ENCODE measurements at regions not wholly inside any gene's neighbourhood (a gene's known extent, or its start where the extent isn't known, plus 50 kb on each side); places are given as distances from the start of the nearest gene placed in this dataset.

DNA sequence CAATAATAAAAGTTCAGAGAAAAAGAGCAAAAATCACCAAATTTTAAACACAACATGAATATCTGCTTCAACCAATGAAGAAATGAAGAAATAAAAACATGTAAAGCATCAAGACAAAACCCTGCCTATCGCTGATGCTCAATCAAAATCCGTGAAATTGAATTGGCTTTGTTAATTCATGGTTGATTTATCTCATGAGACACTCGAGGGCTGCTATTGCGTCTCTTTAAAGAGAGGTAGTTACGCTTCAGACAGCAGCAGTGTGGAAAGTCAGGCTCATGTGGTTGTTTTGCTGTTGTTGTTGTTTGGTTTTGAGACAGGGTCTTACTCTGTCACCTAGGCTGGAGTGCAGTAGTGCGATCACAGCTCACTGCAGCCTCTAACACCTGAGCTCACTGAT is 65.5 kb upstream of the RGS7 start:
- Histone ChIP-seq H2BK15ac (ENCODE audit: low read depth, low read length) (no peak overlapping the region), H3K4me1 (ENCODE audit: control insufficient read depth, insufficient read depth, low read length) (peaks cover 3% of the 10 kb centered on the region; the same call in 1 of the 2 replicates), H4K20me1 (ENCODE audit: insufficient read depth, low read length) (no peaks in the 10 kb centered on the region), H2AK9ac (replicated peaks; ENCODE audit: low read depth, low read length, poor library complexity) (no peak overlapping the region), H3K9me3 (ENCODE audit: control insufficient read depth, insufficient read depth, low read length) (no peaks in the 10 kb centered on the region), H4K91ac (ENCODE audit: insufficient read depth, low read depth, low read length) (peak overlapping the region; percentile 68; the same call in 1 of the 2 replicates), H3K27me3 (ENCODE audit: control insufficient read depth, insufficient read depth, low read length) (no peaks in the 10 kb centered on the region), H3K4me2 (ENCODE audit: low read depth, low read length) (no peak overlapping the region), H3K4me3 (ENCODE audit: insufficient read depth, low read depth, low read length) (no peak overlapping the region), H2BK20ac (ENCODE audit: low read depth, low read length) (no peak overlapping the region), H3K56ac (ENCODE audit: extremely low read depth, insufficient read depth, low read length) (no peak overlapping the region), H3K14ac (replicated peaks; ENCODE audit: low read depth, low read length) (no peak overlapping the region), H4K8ac (ENCODE audit: low read depth in 2 of 2, low read length in 2 of 2) (no peak overlapping the region), H3K4ac (ENCODE audit: low read depth, low read length) (peak overlapping the region; percentile 74; the same call in 1 of the 2 replicates), H3K9me1 (ENCODE audit: insufficient read depth, low read length) (no peaks in the 10 kb centered on the region), H2BK5ac (ENCODE audit: low read depth, low read length, poor library complexity, severe bottlenecking) (peak overlapping the region; percentile 15), H3K23ac (ENCODE audit: low read depth, low read length) (no peak overlapping the region), H2AFZ (replicated peaks; ENCODE audit: low read length, poor library complexity) (no peak overlapping the region), H3K79me1 (ENCODE audit: low read depth in 1 of 2, low read length in 2 of 2) (no peaks in the 10 kb centered on the region; a peak in 1 of 4 replicates), H3K18ac (ENCODE audit: low read depth, low read length) (no peak overlapping the region), H2AK5ac (ENCODE audit: low read depth, low read length) (no peak overlapping the region), H2BK120ac (ENCODE audit: low read depth, low read length) (peak overlapping the region; percentile 58; the same call in 1 of the 2 replicates), H3K27ac (ENCODE audit: insufficient read depth, low read length) (no peak overlapping the region), H3K9ac (ENCODE audit: low read depth, low read length) (no peak overlapping the region), H4K5ac (ENCODE audit: low read depth, low read length) (no peak overlapping the region), H3K36me3 (ENCODE audit: control insufficient read depth, insufficient read depth, low read length) (no peaks in the 10 kb centered on the region)
- TF ChIP-seq CEBPB (IDR thresholded peaks at IDR 0.05; ENCODE audit: low read depth, low read length) (no peak), SMC3 (IDR thresholded peaks at IDR 0.05; ENCODE audit: low read depth, low read length) (no peak), MXI1 (IDR thresholded peaks at IDR 0.05; ENCODE audit: borderline replicate concordance, low read depth, low read length) (no peak)
- intact Hi-C loops (cut with micrococcal nuclease): no loop called here
- BruUV-seq (replicated peaks): no TSS peak
- ChIA-PET POLR2A (ENCODE audit: unreplicated experiment) (no interaction called here), CTCF (interaction anchor here (0.6 kb wide), 1 partner anchor 364 kb away, joined by 3 read pairs; no protein-coding TSS in a partner anchor)
- in situ Hi-C loops (cut with MboI; ENCODE audit: low sequenced_read_pairs): no loop called here
- 100% methylated on average over 2 of the region's 6 CpGs; no CpG with 5 or more reads in 1 of the 2 experiments for WGBS, 2 experiments (ENCODE audit: extremely low coverage in 2 of 2, insufficient read length in 1 of 2)
- DNase-seq (no peak), ATAC-seq (ENCODE audit: low read depth) (no peak)
- dilution Hi-C loops (cut with HindIII; ENCODE audit: low sequenced_read_pairs, unreplicated experiment): no loop called here
